Muscle of arm (tissue), 1 donor: ENCODE measurements at regions not wholly inside any gene's neighbourhood (a gene's known extent, or its start where the extent isn't known, plus 50 kb on each side); places are given as distances from the start of the nearest gene placed in this dataset.
"Not testable (repeated sequence)": the region's sequence is repeated elsewhere in the genome, so short reads cannot be mapped to it uniquely, and the experiment has no call there.

ENCODE experiments used
- DNase-seq: peaks from one replicate; pipeline ENCODE4 v3.0.0-alpha.2; 2013

DNA sequence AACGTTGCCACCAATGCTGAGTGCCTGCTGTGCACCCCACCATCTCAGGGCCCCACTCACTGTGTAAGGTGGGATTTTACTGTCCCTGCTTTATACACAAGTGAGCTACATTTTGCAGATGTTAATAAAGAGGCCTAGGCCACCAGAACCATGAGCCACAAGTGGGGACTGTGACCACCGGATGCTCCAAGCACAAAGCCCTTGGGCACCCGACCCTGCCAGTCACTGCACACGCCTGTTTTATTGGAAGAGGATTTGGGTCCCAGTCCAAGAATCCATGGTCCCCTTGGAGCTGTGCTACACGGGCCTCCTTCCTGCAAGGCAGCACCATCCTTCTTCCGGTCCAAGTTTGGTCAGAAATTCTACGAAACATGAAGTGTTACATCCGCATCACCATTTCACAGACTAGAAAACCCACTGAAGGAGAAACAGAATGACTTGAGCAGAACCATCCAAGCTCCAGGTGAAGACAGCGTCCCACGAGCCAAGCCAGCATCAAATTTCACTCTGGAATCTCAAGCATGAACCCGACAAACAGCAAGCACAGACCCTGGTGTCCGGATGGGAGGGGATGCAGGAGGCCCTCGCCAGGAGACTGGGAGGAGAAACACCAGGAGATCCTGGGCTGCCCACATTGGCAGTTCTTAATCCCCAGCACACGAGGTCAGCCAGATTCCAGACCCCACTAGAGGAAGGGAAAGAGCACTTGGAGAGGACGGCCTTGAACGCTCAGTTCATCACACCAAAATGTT is 226.9 kb downstream of the DLL1 start:
- DNase-seq, result no peak

- DNase-seq, result no peak
These were observed 227.4 kb downstream of the DLL1 start for GRCh38 chr6:170063431-170063830.

GRCh38 chr6:170062915-170063241 is 228.0 kb downstream of the DLL1 start:
- DNase-seq, result no peak

DNA sequence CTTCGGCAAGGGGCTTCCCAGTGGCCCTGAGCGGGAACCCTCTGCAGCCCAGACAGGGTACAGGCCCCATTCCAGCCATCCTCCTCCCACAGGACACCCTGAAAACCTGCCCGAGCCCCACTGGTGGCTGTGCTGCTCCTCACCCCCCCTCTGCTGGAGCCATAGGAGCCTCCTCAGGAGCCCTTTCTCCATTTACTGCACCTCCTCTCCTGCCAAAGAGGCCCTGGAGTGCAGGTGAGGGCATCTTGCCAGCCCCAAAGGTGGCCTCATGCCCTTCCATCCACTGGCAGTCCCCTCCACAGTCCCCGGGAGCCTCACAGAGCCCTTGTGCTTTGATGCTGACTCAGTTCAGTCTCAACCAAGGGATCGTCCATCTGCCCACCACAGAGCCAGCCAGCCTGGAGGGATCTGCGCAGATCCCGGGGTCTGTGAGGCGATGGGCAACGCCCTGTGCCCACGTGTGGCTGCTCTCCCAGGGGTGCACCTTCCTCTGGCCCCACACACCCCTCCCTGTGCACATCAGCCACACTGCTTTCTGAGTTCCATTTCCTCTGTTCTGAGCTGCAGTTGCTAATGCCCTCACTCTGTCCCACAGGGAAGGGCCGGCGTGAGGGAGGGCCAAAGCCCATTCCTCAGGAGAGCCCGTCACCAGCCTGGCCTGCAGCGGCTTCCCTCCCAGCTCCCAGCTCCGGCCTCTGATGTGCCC is 228.5 kb downstream of the DLL1 start:
- DNase-seq, result no peak

DNA sequence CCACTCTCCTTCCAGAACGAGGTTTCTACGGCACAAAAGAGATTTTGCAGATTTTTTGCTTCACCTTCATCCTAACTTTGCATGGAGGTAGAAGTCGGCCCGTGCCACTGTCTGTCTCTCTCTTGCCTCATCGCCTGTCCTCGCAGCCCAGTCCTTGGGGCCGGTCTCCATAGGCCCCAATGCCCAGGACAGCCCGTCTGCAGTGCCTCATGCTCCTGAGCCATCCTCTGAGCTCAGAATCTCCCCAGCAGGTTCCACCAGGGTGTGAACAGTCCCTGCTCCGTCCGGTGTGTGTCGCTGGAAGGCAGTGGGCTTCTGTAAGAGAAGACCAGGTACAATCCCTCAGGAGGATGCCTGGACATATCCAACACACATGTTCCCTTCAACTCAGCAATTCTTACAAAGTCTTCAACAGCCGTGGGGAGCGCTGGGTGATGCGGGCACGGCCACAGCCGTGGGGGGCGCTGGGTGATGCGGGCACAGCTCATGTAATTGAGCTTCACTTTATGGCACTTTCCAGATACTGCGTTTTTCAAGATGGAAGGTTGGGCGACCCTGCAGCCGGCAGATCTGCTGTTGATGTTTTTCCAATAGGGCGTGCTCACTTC is 231.9 kb downstream of the DLL1 start:
- no peak for DNase-seq

GRCh38 chr6:170057961-170058877 is 232.7 kb downstream of the DLL1 start:
- no peak for DNase-seq

DNA sequence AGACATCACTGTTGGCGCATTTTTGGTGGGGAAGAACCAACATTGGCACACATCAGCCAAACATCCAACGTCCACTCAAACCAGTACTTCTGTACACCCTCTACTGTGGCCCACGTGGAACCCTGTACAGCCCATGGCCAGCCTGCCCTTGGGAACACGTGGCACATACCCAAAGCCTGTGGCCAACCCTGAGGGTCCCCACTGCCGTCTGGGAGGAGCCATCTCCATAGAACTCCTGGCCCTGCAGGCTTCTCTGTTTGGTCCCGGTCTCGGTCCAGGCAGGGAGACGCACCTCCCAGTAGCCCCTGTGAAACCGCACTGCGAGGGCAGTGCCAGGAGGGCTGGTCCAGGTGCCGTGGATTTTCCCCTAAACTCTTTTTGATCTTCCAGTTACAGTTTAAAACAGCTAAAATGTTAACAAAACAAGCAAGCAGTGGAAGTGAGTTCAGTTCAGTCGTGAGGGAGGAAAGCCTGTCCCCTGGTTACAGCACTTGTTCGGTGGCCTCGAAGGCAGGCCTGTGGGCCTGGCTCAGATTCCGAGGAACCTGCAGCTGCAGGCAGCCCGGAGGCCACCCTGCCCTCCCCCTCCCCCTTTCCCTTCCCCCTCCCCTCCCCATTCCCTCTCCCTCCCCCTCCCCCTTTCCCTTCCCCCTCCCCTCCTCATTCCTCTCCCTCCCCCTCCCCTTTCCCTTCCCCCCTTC is 233.7 kb downstream of the DLL1 start:
- no peak for DNase-seq

GRCh38 chr6:170056278-170056711 is 234.6 kb downstream of the DLL1 start:
- DNase-seq, result no peak

DNA sequence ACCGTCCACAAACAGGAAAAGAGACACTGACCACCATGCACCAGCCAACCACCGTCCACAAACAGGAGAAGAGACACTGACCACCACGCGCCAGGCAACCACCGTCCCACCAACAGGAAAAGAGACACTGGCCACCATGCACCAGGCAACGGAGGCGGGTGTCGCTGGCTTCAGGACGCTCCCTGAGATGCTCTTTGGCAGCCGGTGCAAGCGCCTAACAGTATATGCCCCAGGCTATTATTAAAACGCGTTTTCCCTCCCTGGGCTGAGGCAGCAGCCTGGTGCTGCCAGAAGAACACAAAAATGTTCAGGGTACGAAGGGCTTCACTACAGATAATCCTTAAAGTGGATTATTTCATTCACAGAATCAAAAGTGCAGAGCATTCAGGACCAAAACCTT is 235.1 kb downstream of the DLL1 start:
- DNase-seq, result not testable (repeated sequence)

DNA sequence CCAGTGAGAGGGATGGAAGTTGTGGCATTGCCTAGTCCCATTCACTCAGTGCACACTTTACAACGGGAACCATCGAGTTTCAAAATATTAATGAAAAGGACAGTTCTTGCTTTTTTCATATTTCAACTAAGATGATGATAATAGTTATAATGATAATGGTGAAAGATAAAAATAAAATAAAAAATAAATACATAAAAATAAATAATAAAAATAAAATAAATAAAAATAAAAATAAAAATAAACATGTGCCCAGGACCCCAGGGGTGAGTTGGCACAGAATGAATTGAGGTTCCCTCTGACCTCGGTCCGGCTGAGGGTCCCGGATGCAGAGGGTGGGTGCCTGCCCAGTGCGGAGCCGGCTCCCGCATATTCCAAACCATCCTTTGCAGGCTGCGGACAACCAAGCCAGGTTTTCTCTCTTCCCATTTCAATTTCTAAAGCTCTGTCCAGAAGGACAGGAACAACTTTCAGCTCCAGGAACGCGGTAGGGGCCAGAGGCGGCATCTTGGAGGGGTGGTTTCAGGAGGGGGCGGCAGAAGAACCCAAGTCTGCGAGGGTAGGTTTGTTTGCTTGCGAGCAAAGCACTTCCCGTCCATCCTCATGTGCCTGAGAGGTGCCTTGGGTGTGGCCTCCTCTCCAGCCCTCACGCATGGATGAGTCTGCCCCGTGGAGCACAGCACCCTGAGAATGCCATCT is 236.8 kb downstream of the DLL1 start:
- no peak for DNase-seq

- no peak for DNase-seq
These were observed 237.7 kb downstream of the DLL1 start for GRCh38 chr6:170052991-170053821.

DNA sequence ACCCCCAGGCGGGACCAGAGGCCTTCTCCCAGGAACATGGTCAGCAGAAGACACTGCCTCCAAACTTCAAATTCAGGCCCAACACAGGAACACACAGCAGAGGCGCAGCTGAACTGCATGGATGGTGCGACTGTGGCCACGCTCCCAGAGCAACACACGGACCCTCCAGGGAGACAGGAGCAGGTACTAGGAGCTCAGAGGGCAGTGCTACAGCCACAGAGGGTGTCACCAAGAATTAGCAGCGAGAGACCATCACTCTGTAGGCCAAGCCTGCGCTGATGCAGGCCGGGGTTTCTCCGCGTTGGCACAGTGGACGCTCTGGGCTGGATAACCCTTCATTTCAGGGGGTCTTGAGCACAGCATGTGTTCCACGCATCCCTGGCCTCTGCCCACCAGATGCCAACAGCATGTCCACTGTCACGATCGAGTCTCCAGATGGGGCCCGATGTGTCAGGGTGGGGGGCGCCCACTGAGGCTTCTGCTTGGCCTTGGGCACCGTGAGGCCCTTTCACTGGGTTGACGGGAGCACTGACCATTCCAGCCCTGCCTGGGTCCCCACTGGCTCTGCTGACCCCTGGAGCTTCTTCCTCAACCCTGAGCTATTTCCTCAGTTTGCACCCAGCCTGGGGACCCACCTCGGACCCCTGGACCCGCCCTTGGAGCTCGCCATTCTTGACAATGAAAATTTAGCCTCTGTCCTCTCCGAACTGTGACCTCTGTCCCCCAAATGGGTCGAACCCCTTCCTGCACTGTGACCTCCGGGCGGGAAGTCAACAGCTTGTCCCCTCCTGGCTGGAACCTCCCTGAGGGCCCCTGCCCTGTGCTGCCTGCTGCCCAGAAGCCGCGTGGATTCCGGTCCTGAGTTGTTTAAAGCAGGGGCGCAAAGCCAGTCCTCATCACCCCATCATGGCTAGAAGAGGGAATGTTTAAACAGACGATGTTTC is 239.4 kb downstream of the DLL1 start:
- DNase-seq, result no peak

- DNase-seq, result no peak
These were observed 240.3 kb downstream of the DLL1 start for GRCh38 chr6:170050591-170051041.

GRCh38 chr6:170049641-170050561 is 241.0 kb downstream of the DLL1 start:
- peak; percentile 72 for DNase-seq

- no peak for DNase-seq
These were observed 242.1 kb downstream of the DLL1 start for GRCh38 chr6:170048615-170049256.

GRCh38 chr6:170047823-170048222 is 243.1 kb downstream of the DLL1 start:
- DNase-seq, result no peak
